Thyroid gland (tissue), 4 donors: ENCODE measurements at regions not wholly inside any gene's neighbourhood (a gene's known extent, or its start where the extent isn't known, plus 50 kb on each side); places are given as distances from the start of the nearest gene placed in this dataset.

ENCODE experiments used
- POLR2A ChIP-seq, 2 donors: fragments of 450-650 bp; IDR thresholded peaks; one replicate each; pipeline ENCODE4 v1.6.1; 2017; ENCODE audit warnings: antibody characterized with exemption in 2 of 2, mild to moderate bottlenecking in 2 of 2, moderate library complexity in 1 of 2
- TF ChIP-seq, protein P1 (sequence below), 6 experiments: fragments of 200-600 bp in 3 of 6; fragments of 450-650 bp in 3 of 6; sonication (generic) in 3 of 6; IDR thresholded peaks; one replicate each; pipeline ENCODE4 v1.5.1; 2016 to 2019; ENCODE audit warnings: antibody characterized with exemption in 6 of 6, mild to moderate bottlenecking in 2 of 6, inconsistent platforms in 1 of 6, moderate library complexity in 1 of 6

DNA sequence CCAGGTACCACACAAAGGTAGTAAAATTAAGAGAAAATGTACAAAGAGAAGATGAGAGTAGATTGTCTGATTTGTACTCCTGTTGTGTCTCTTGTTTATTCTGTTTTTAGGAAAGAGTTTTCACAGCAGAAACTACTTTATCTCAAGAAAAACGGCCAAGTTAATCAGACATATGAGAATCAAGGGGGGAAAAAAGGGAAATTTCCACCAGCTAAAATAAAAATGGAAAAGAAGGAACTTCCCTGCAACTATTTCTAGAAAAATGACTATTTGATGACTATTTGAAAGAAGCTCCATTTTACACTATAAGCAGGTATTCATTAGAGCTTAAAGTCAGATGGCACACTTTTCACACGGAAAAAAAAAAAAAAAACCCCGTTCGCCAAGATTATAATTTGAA, 56.5 kb downstream of the EPRS1 start:
- TF ChIP-seq, protein P1, sequence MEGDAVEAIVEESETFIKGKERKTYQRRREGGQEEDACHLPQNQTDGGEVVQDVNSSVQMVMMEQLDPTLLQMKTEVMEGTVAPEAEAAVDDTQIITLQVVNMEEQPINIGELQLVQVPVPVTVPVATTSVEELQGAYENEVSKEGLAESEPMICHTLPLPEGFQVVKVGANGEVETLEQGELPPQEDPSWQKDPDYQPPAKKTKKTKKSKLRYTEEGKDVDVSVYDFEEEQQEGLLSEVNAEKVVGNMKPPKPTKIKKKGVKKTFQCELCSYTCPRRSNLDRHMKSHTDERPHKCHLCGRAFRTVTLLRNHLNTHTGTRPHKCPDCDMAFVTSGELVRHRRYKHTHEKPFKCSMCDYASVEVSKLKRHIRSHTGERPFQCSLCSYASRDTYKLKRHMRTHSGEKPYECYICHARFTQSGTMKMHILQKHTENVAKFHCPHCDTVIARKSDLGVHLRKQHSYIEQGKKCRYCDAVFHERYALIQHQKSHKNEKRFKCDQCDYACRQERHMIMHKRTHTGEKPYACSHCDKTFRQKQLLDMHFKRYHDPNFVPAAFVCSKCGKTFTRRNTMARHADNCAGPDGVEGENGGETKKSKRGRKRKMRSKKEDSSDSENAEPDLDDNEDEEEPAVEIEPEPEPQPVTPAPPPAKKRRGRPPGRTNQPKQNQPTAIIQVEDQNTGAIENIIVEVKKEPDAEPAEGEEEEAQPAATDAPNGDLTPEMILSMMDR (IDR thresholded peaks at IDR 0.05): no peak
- TF ChIP-seq POLR2A (IDR thresholded peaks at IDR 0.05): no peak
